ENCODE measurements at regions not wholly inside any gene's neighbourhood (a gene's known extent, or its start where the extent isn't known, plus 50 kb on each side); places are given as distances from the start of the nearest gene placed in this dataset.
"Not testable (repeated sequence)": the region's sequence is repeated elsewhere in the genome, so short reads cannot be mapped to it uniquely, and the experiment has no call there.

- no peak for ATAC-seq
- H3K4me1 Mint-ChIP-seq (ENCODE audit: low read depth), result no peaks in the 10 kb centered on the region
- no peak for DNase-seq
- H3K27me3 Mint-ChIP-seq (ENCODE audit: low read depth), result no peaks in the 10 kb centered on the region
- no peaks in the 10 kb centered on the region for H3K36me3 Mint-ChIP-seq (ENCODE audit: insufficient read depth)
- no peaks in the 10 kb centered on the region for H3K9me3 Mint-ChIP-seq
- no peak overlapping the region for H3K4me3 Mint-ChIP-seq
Observed at GRCh38 chr7:13226385-13226784, 539.0 kb downstream of the ARL4A start.

GRCh38 chr7:13231216-13231615 lies 543.8 kb downstream of the ARL4A start:
- H3K4me3 Mint-ChIP-seq, result no peak overlapping the region
- DNase-seq, result no peak
- H3K4me1 Mint-ChIP-seq (ENCODE audit: low read depth), result no peaks in the 10 kb centered on the region
- no peak for ATAC-seq
- H3K36me3 Mint-ChIP-seq (ENCODE audit: insufficient read depth), result no peaks in the 10 kb centered on the region
- H3K9me3 Mint-ChIP-seq, result no peaks in the 10 kb centered on the region
- H3K27me3 Mint-ChIP-seq (ENCODE audit: low read depth), result peaks cover 4% of the 10 kb centered on the region

DNA sequence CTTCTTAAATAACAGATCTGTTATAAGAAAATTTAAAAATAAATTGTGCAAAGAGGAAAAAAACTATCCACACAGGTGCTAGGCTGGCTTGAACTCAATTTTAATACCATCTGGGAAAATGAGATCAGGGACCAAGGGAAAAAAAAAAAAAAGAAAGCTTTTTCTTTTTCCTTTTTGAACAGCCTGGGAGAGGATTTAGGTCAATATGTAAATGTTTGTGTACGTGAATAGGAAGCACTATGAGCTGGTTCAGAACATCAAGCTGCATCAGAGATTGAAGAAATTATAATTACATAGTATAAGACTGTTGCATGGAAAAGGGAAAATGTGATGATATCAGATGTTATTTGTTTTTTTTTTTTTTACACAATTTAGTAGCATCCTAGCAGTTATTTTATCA lies 548.0 kb downstream of the ARL4A start:
- Mint-ChIP-seq H3K9me3 (no peaks in the 10 kb centered on the region), H3K4me3 (no peak overlapping the region), H3K36me3 (ENCODE audit: insufficient read depth) (no peaks in the 10 kb centered on the region), H3K4me1 (ENCODE audit: low read depth) (no peaks in the 10 kb centered on the region), H3K27me3 (ENCODE audit: low read depth) (peaks cover 4% of the 10 kb centered on the region)
- ATAC-seq (no peak), DNase-seq (no peak)

DNA sequence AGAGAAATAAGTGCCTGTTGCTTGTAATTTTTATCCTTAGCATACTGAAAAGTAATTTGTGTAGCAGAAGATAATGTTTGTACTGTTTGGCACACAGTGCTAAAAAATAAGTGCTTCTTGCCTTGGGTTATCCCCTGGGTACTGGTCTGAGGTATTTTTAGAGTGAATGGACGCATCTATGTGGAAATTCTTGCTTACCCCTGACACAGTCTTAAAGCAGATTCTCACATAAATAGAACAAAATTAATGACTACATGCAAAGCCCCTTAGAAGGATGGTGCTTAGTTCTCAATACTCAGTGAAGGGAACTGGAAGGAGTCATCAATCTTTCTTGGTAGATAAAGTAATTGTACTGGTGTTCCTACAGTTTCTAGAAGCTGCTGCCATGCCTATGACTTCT lies 548.6 kb downstream of the ARL4A start:
- Mint-ChIP-seq H3K36me3 (ENCODE audit: insufficient read depth) (no peaks in the 10 kb centered on the region), H3K4me1 (ENCODE audit: low read depth) (no peaks in the 10 kb centered on the region), H3K4me3 (no peak overlapping the region), H3K27me3 (ENCODE audit: low read depth) (peaks cover 4% of the 10 kb centered on the region), H3K9me3 (no peaks in the 10 kb centered on the region)
- ATAC-seq, result no peak
- DNase-seq, result no peak

DNA sequence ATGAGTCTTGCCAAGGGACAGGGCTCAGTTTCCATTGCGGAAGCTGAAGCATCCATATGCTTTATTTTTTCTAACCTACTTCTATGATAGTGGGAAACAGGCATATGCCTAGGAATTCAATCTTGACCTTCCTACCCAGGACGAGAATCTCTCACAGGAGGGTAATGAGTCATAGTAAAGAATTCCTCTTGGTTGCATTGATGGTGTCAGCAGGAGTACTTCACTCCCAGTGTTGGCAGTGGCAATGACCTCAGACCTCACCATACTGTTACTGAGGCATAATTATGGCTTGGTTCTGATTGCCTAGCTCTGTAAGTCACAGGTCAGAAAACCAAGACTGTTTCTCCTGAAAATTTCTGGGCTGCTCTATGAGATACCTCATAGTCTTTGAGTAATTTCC lies 552.9 kb downstream of the ARL4A start:
- no peaks in the 10 kb centered on the region for H3K27me3 Mint-ChIP-seq (ENCODE audit: low read depth)
- DNase-seq (no peak), ATAC-seq (no peak)
- H3K36me3 Mint-ChIP-seq (ENCODE audit: insufficient read depth), result no peaks in the 10 kb centered on the region
- H3K4me1 Mint-ChIP-seq (ENCODE audit: low read depth), result no peaks in the 10 kb centered on the region
- no peaks in the 10 kb centered on the region for H3K9me3 Mint-ChIP-seq
- H3K4me3 Mint-ChIP-seq, result no peak overlapping the region

DNA sequence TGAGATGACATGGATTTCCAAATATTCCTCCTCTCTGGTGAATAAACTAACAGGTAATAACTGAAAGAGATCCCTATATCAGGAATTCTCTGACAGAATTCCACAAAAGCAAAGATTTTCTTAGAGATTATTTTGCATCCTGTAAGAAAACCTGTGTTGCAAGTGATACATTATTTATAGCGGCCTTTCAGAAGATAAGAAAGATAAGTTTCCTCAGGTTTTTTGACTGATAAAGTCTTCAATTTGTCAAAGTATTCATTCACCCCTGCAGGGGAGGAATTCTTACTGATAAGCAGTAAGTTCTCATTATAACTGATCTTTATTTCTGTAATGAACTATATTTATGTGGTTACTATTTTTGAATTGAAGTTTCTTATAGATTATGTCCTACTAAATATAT lies 554.0 kb downstream of the ARL4A start:
- H3K4me3 Mint-ChIP-seq, result no peak overlapping the region
- no peaks in the 10 kb centered on the region for H3K9me3 Mint-ChIP-seq
- H3K27me3 Mint-ChIP-seq (ENCODE audit: low read depth), result no peaks in the 10 kb centered on the region
- no peak for DNase-seq
- no peaks in the 10 kb centered on the region for H3K36me3 Mint-ChIP-seq (ENCODE audit: insufficient read depth)
- no peak for ATAC-seq
- H3K4me1 Mint-ChIP-seq (ENCODE audit: low read depth), result no peaks in the 10 kb centered on the region

DNA sequence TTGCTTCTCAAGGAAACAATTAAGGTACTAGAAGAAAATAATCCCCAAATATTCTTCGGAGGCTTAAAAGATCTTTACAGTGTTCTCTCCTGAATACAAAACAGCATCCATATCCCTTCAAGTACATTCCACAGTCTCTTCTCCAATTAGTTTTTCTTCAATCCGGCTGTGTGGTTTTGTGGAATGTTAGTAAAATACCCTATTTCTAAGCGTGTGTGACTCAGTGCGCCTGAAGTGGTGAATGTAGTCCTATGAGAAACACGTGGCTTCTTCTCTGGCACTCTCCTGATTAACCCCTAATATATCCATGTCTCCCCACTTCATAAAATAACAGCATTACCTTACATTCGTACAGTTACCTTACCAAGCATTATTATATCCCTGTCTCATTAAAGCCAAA lies 570.2 kb downstream of the ARL4A start:
- no peak for DNase-seq
- Mint-ChIP-seq H3K27me3 (ENCODE audit: low read depth) (peaks cover 8% of the 10 kb centered on the region), H3K36me3 (ENCODE audit: insufficient read depth) (no peaks in the 10 kb centered on the region), H3K9me3 (no peaks in the 10 kb centered on the region), H3K4me1 (ENCODE audit: low read depth) (no peaks in the 10 kb centered on the region), H3K4me3 (no peak overlapping the region)
- no peak for ATAC-seq

GRCh38 chr7:13258386-13258785 lies 571.0 kb downstream of the ARL4A start:
- Mint-ChIP-seq H3K36me3 (ENCODE audit: insufficient read depth) (no peaks in the 10 kb centered on the region), H3K9me3 (no peaks in the 10 kb centered on the region), H3K4me1 (ENCODE audit: low read depth) (no peaks in the 10 kb centered on the region), H3K4me3 (no peak overlapping the region), H3K27me3 (ENCODE audit: low read depth) (peaks cover 6% of the 10 kb centered on the region)
- no peak for ATAC-seq
- DNase-seq, result no peak

GRCh38 chr7:13259930-13260329 lies 572.5 kb downstream of the ARL4A start:
- Mint-ChIP-seq H3K27me3 (ENCODE audit: low read depth) (peaks cover 6% of the 10 kb centered on the region), H3K4me1 (ENCODE audit: low read depth) (no peaks in the 10 kb centered on the region), H3K4me3 (no peak overlapping the region), H3K36me3 (ENCODE audit: insufficient read depth) (no peaks in the 10 kb centered on the region), H3K9me3 (no peaks in the 10 kb centered on the region)
- no peak for DNase-seq
- no peak for ATAC-seq

- DNase-seq (no peak), ATAC-seq (no peak)
- Mint-ChIP-seq H3K4me1 (ENCODE audit: low read depth) (no peaks in the 10 kb centered on the region), H3K27me3 (ENCODE audit: low read depth) (peaks cover 6% of the 10 kb centered on the region), H3K36me3 (ENCODE audit: insufficient read depth) (no peaks in the 10 kb centered on the region), H3K9me3 (no peaks in the 10 kb centered on the region), H3K4me3 (no peak overlapping the region)
Observed at GRCh38 chr7:13262929-13263530, 575.6 kb downstream of the ARL4A start.

DNA sequence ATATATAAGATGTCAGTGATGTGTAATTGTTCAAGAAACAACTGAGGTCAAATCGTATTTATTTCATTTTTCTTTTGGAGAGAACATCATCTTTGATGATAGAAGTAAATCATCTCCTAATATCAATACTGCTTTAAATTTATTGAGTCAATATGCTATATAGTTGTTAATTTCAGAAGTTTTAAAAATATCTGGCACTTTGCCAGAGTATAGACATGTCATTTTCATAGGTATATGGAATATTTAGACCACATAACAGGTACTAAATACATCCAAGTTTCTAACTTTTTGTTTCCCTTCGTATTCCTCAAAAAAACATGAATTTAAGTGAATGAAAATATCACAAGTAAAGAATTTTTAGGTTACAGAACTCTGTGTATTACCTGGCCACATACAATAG lies 577.8 kb downstream of the ARL4A start:
- Mint-ChIP-seq H3K36me3 (ENCODE audit: insufficient read depth) (no peaks in the 10 kb centered on the region), H3K4me3 (no peak overlapping the region), H3K27me3 (ENCODE audit: low read depth) (peaks cover 3% of the 10 kb centered on the region), H3K4me1 (ENCODE audit: low read depth) (no peaks in the 10 kb centered on the region), H3K9me3 (no peaks in the 10 kb centered on the region)
- no peak for ATAC-seq
- DNase-seq, result no peak

- not testable (repeated sequence) for H3K36me3 Mint-ChIP-seq (ENCODE audit: insufficient read depth)
Observed at GRCh38 chr7:13274205-13274604, 586.8 kb downstream of the ARL4A start.

GRCh38 chr7:13276977-13277376 lies 589.5 kb downstream of the ARL4A start:
- Mint-ChIP-seq H3K4me3 (no peak overlapping the region), H3K4me1 (ENCODE audit: low read depth) (no peaks in the 10 kb centered on the region), H3K27me3 (ENCODE audit: low read depth) (peaks cover 12% of the 10 kb centered on the region), H3K9me3 (no peaks in the 10 kb centered on the region), H3K36me3 (ENCODE audit: insufficient read depth) (no peaks in the 10 kb centered on the region)
- DNase-seq (no peak), ATAC-seq (no peak)

More at GRCh38 chr7:13274205-13274604, 586.8 kb downstream of the ARL4A start:
- H3K4me3 Mint-ChIP-seq; H3K4me1 Mint-ChIP-seq (ENCODE audit: low read depth); H3K9me3 Mint-ChIP-seq; ATAC-seq; H3K27me3 Mint-ChIP-seq (ENCODE audit: low read depth); DNase-seq: not testable (repeated sequence)

DNA sequence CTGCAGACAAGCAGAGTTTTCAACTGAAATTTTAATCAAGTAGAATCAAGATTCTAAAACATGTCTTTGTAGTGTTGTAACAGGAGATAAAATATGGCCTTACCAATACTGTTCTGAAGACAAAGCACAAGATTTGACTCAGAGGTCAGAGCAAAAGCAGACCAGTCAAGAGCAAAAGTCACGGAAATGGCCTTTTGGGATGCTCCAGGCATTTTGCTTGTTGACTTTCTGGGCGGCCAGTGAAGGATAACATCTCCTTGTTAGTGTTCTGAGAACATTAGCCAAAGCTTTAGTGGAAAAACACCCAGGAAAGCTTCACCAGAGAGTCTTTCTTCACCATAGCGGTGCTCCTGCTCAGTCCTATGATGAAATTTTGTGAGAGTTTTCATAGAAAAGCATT lies 590.6 kb downstream of the ARL4A start:
- DNase-seq (no peak), ATAC-seq (no peak)
- peaks cover 12% of the 10 kb centered on the region for H3K27me3 Mint-ChIP-seq (ENCODE audit: low read depth)
- no peaks in the 10 kb centered on the region for H3K36me3 Mint-ChIP-seq (ENCODE audit: insufficient read depth)
- no peaks in the 10 kb centered on the region for H3K9me3 Mint-ChIP-seq
- no peaks in the 10 kb centered on the region for H3K4me1 Mint-ChIP-seq (ENCODE audit: low read depth)
- no peak overlapping the region for H3K4me3 Mint-ChIP-seq

- no peaks in the 10 kb centered on the region for H3K9me3 Mint-ChIP-seq
- peaks cover 4% of the 10 kb centered on the region for H3K27me3 Mint-ChIP-seq (ENCODE audit: low read depth)
- ATAC-seq (no peak), DNase-seq (no peak)
- H3K36me3 Mint-ChIP-seq (ENCODE audit: insufficient read depth), result no peaks in the 10 kb centered on the region
- H3K4me3 Mint-ChIP-seq, result no peak overlapping the region
- no peaks in the 10 kb centered on the region for H3K4me1 Mint-ChIP-seq (ENCODE audit: low read depth)
Observed at GRCh38 chr7:13279854-13280435, 592.5 kb downstream of the ARL4A start.

All from activated T-cell treated with anti-CD3 and anti-CD28 coated beads, Interleukin-2, amount 50 U/mL, for 4 hours (primary cell).